ENCODE measurements at regions not wholly inside any gene's neighbourhood (a gene's known extent, or its start where the extent isn't known, plus 50 kb on each side); places are given as distances from the start of the nearest gene placed in this dataset.

DNA sequence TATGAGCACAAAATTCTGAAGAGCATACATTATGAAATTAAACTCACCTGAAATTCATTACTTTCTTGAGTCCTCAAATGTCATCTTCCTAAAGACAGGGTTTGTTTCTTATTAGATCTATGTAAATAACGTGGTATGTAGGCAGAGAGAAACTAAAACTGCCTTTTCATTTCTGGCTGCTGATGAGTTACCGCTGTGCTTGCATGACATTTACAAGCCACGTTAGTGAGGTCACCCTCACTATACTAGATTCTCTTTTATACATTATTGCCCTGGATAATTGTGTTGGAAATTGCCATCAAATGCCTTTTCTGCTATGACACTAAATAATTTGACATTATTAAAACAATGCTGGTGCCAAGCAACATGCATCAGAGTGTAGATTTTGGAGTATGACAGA lies 748.3 kb upstream of the ANO3 start:
- TF ChIP-seq POLR2A (IDR thresholded peaks at IDR 0.05; ENCODE audit: low read depth, low read length) (no peak), POLR2AphosphoS5 (IDR thresholded peaks at IDR 0.05; ENCODE audit: low read depth, low read length) (no peak), TAF1 (IDR thresholded peaks at IDR 0.05; ENCODE audit: borderline replicate concordance, low read depth, low read length) (no peak)
